ENCODE measurements at regions not wholly inside any gene's neighbourhood (a gene's known extent, or its start where the extent isn't known, plus 50 kb on each side); places are given as distances from the start of the nearest gene placed in this dataset.
"Not testable (repeated sequence)": the region's sequence is repeated elsewhere in the genome, so short reads cannot be mapped to it uniquely, and the experiment has no call there.

- ChIA-PET POLR2A (no interaction called here), CTCF (no interaction called here)
- TF ChIP-seq, protein P1, sequence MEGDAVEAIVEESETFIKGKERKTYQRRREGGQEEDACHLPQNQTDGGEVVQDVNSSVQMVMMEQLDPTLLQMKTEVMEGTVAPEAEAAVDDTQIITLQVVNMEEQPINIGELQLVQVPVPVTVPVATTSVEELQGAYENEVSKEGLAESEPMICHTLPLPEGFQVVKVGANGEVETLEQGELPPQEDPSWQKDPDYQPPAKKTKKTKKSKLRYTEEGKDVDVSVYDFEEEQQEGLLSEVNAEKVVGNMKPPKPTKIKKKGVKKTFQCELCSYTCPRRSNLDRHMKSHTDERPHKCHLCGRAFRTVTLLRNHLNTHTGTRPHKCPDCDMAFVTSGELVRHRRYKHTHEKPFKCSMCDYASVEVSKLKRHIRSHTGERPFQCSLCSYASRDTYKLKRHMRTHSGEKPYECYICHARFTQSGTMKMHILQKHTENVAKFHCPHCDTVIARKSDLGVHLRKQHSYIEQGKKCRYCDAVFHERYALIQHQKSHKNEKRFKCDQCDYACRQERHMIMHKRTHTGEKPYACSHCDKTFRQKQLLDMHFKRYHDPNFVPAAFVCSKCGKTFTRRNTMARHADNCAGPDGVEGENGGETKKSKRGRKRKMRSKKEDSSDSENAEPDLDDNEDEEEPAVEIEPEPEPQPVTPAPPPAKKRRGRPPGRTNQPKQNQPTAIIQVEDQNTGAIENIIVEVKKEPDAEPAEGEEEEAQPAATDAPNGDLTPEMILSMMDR (IDR thresholded peaks at IDR 0.05; ENCODE audit: insufficient read depth, low read length, missing control alignments) = no peak
- H3K4me3 ChIP-seq (ENCODE audit: low read depth, low read length) = no peak overlapping the region
- DNase-seq (ENCODE audit: low read depth, low spot score) = no peak
These were observed 1365.3 kb downstream of the NCAM2 start for GRCh38 chr21:22363504-22363903.

- DNase-seq (ENCODE audit: low read depth, low spot score) = no peak
- TF ChIP-seq, protein P1 (IDR thresholded peaks at IDR 0.05; ENCODE audit: insufficient read depth, low read length, missing control alignments) = no peak
- POLR2A ChIA-PET = no interaction called here
- H3K4me3 ChIP-seq (ENCODE audit: low read depth, low read length) = no peak overlapping the region
- CTCF ChIA-PET = no interaction called here
These were observed 1366.0 kb downstream of the NCAM2 start for GRCh38 chr21:22364163-22364562.

GRCh38 chr21:22374218-22374969, 1376.2 kb downstream of the NCAM2 start:
- H3K4me3 ChIP-seq (ENCODE audit: low read depth, low read length) = no peak overlapping the region
- no peak for DNase-seq (ENCODE audit: low read depth, low spot score)
- CTCF ChIA-PET = no interaction called here
- TF ChIP-seq, protein P1 (IDR thresholded peaks at IDR 0.05; ENCODE audit: insufficient read depth, low read length, missing control alignments) = no peak
- POLR2A ChIA-PET = no interaction called here

GRCh38 chr21:22377795-22378194, 1379.6 kb downstream of the NCAM2 start:
- DNase-seq (ENCODE audit: low read depth, low spot score); POLR2A ChIA-PET; H3K4me3 ChIP-seq (ENCODE audit: low read depth, low read length); CTCF ChIA-PET: not testable (repeated sequence)

- TF ChIP-seq, protein P1 (IDR thresholded peaks at IDR 0.05; ENCODE audit: insufficient read depth, low read length, missing control alignments) = no peak
- H3K4me3 ChIP-seq (ENCODE audit: low read depth, low read length) = no peak overlapping the region
- no peak for DNase-seq (ENCODE audit: low read depth, low spot score)
- ChIA-PET CTCF (no interaction called here), POLR2A (no interaction called here)
These were observed 1395.1 kb downstream of the NCAM2 start for GRCh38 chr21:22393324-22393723.

DNA sequence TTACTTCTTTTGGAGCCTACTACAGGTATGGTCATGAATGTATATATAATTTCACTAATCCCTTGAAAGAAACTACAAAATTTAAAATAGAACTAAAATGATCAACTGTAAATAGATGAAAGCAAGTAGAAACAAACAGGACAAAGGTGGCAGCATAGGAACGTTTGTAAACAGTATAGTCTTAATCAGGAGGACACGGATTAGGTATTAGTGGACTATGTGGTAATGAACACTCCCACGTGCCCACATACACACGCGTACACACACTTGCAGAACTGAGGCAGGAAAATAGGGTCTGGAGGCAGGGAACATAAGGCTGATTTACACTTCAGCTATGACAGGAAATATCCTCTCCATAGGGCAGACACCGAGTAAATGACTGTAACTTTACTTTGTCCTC, 1397.8 kb downstream of the NCAM2 start:
- CTCF ChIA-PET = no interaction called here
- TF ChIP-seq, protein P1 (IDR thresholded peaks at IDR 0.05; ENCODE audit: insufficient read depth, low read length, missing control alignments) = no peak
- no peak overlapping the region for H3K4me3 ChIP-seq (ENCODE audit: low read depth, low read length)

More for the DNA sequence above, 1397.8 kb downstream of the NCAM2 start:
- POLR2A ChIA-PET = no interaction called here
- no peak for DNase-seq (ENCODE audit: low read depth, low spot score)

All from AG04449 (cell line).